Mesothelial cell of epicardium (in vitro differentiated cells): ENCODE measurements at regions not wholly inside any gene's neighbourhood (a gene's known extent, or its start where the extent isn't known, plus 50 kb on each side); places are given as distances from the start of the nearest gene placed in this dataset.

Source experiments
- DNase-seq, 2 experiments: peaks; one replicate each; pipeline ENCODE4 v3.0.0; 2021; ENCODE audit warnings: low spot score in 2 of 2; ENCODE audit not compliant: unreplicated experiment in 2 of 2
- H3K27ac Mint-ChIP-seq: 2 replicates; pipeline ENCODE4 v1.8.0; 2021; ENCODE audit warnings: mixed read lengths
- H3K27me3 Mint-ChIP-seq: 2 replicates; pipeline ENCODE4 v1.8.0; 2021; ENCODE audit warnings: low read depth, mixed read lengths
- H3K36me3 Mint-ChIP-seq: 2 replicates; pipeline ENCODE4 v1.8.0; 2021; ENCODE audit warnings: mixed read lengths
- H3K4me1 Mint-ChIP-seq: 2 replicates; pipeline ENCODE4 v1.8.0; 2021; ENCODE audit warnings: mixed read lengths
- H3K4me3 Mint-ChIP-seq: 2 replicates; pipeline ENCODE4 v1.8.0; 2021; ENCODE audit warnings: mild to moderate bottlenecking, moderate library complexity, mixed read lengths
- H3K9me3 Mint-ChIP-seq: 2 replicates; pipeline ENCODE4 v1.8.0; 2021; ENCODE audit warnings: mixed read lengths
- TF ChIP-seq, protein P1 (sequence below): fragments of 200-600 bp; sonication (generic); IDR thresholded peaks from one replicate; pipeline ENCODE4 v1.5.0; 2021; ENCODE audit warnings: antibody characterized with exemption; ENCODE audit not compliant: unreplicated experiment

GRCh38 chr6:140045116-140045515 is 670.7 kb upstream of the CITED2 start:
- no peaks in the 10 kb centered on the region for H3K36me3 Mint-ChIP-seq
- DNase-seq, result no peak
- TF ChIP-seq, protein P1, sequence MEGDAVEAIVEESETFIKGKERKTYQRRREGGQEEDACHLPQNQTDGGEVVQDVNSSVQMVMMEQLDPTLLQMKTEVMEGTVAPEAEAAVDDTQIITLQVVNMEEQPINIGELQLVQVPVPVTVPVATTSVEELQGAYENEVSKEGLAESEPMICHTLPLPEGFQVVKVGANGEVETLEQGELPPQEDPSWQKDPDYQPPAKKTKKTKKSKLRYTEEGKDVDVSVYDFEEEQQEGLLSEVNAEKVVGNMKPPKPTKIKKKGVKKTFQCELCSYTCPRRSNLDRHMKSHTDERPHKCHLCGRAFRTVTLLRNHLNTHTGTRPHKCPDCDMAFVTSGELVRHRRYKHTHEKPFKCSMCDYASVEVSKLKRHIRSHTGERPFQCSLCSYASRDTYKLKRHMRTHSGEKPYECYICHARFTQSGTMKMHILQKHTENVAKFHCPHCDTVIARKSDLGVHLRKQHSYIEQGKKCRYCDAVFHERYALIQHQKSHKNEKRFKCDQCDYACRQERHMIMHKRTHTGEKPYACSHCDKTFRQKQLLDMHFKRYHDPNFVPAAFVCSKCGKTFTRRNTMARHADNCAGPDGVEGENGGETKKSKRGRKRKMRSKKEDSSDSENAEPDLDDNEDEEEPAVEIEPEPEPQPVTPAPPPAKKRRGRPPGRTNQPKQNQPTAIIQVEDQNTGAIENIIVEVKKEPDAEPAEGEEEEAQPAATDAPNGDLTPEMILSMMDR, result no peak
- H3K27ac Mint-ChIP-seq, result no peak overlapping the region
- H3K4me3 Mint-ChIP-seq, result no peak overlapping the region
- H3K9me3 Mint-ChIP-seq, result peaks cover 5% of the 10 kb centered on the region
- H3K4me1 Mint-ChIP-seq, result peaks cover 41% of the 10 kb centered on the region
- no peaks in the 10 kb centered on the region for H3K27me3 Mint-ChIP-seq

- Mint-ChIP-seq H3K4me1 (peaks cover 40% of the 10 kb centered on the region), H3K27me3 (no peaks in the 10 kb centered on the region), H3K36me3 (no peaks in the 10 kb centered on the region), H3K9me3 (peaks cover 5% of the 10 kb centered on the region), H3K27ac (no peak overlapping the region), H3K4me3 (no peak overlapping the region)
- no peak for DNase-seq
- TF ChIP-seq, protein P1, result no peak
Measured at GRCh38 chr6:140044626-140045025, 670.2 kb upstream of the CITED2 start.

DNA sequence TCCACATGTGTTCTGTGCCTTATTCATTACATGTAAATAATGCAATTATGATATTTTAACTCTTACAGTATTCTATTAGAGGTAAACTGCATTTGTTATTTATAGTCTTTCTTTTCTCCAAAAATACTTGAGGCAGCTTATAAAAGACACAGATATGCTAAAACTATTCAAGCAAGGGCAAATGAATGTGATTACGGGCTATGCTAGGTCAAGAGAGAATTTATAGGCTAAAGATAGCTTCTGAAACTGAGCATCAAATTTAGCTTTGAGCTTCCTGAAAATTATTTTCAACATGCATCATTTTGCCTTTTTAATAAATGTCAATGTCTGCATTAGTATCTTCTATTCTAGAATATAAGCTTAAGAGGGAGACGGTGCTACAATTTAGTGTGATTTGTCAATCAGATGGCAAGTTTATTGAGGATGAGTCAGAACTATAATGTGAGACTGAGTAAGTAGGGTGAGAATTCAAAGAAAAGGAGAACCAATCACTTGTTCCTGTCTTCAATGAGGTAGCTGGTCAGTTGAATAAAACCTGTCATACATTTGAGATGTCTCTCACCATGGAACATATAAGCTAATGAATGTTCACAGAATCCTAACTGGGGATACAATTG is 669.4 kb upstream of the CITED2 start:
- H3K9me3 Mint-ChIP-seq, result peaks cover 5% of the 10 kb centered on the region
- TF ChIP-seq, protein P1, result no peak
- H3K27ac Mint-ChIP-seq, result no peak overlapping the region
- no peaks in the 10 kb centered on the region for H3K27me3 Mint-ChIP-seq
- no peak overlapping the region for H3K4me3 Mint-ChIP-seq
- no peak for DNase-seq
- H3K4me1 Mint-ChIP-seq, result peaks cover 35% of the 10 kb centered on the region
- no peaks in the 10 kb centered on the region for H3K36me3 Mint-ChIP-seq

DNA sequence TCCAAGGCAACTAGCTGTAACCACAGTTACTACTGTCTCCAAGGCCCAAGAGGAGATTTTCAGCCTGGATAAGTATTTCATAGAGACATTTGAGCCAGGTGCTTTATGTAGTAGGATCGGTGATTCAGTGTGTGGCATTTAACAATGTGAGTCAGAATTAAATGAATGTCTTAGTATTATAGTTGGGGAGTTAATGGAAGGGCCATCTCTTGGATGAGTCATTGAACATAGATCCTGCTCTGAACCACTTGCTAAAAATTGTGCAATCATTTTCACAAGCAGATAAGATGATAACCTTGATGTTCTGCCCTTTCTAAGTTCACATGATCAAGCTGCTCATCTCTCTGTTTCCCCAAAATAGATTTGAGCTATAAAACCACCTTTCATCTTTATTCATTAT is 668.9 kb upstream of the CITED2 start:
- H3K27ac Mint-ChIP-seq, result no peak overlapping the region
- H3K4me1 Mint-ChIP-seq, result peaks cover 31% of the 10 kb centered on the region
- peaks cover 5% of the 10 kb centered on the region for H3K9me3 Mint-ChIP-seq
- TF ChIP-seq, protein P1, result no peak
- H3K27me3 Mint-ChIP-seq, result no peaks in the 10 kb centered on the region
- no peak for DNase-seq
- no peaks in the 10 kb centered on the region for H3K36me3 Mint-ChIP-seq
- H3K4me3 Mint-ChIP-seq, result no peak overlapping the region

- H3K27ac Mint-ChIP-seq, result no peak overlapping the region
Measured at GRCh38 chr6:140041571-140042332, 667.3 kb upstream of the CITED2 start.

More at GRCh38 chr6:140041571-140042332, 667.3 kb upstream of the CITED2 start:
- TF ChIP-seq, protein P1, result no peak
- H3K4me1 Mint-ChIP-seq, result peaks cover 26% of the 10 kb centered on the region
- no peak for DNase-seq
- peaks cover 6% of the 10 kb centered on the region for H3K9me3 Mint-ChIP-seq
- no peaks in the 10 kb centered on the region for H3K27me3 Mint-ChIP-seq
- H3K36me3 Mint-ChIP-seq, result no peaks in the 10 kb centered on the region
- H3K4me3 Mint-ChIP-seq, result no peak overlapping the region
